Liver (tissue), 8 donors: ENCODE measurements at regions not wholly inside any gene's neighbourhood (a gene's known extent, or its start where the extent isn't known, plus 50 kb on each side); places are given as distances from the start of the nearest gene placed in this dataset.

Experiments used
- DNase-seq: peaks from one replicate; pipeline ENCODE4 v3.0.0-alpha.2; 2017; ENCODE audit warnings: low spot score
- H3K27ac ChIP-seq, 2 donors: one replicate each; pipeline ENCODE4 v1.7.0; 2013; ENCODE audit warnings: inconsistent platforms in 2 of 2, low read length in 2 of 2, control low read depth in 1 of 2, low read depth in 1 of 2, mild to moderate bottlenecking in 1 of 2
- H3K27me3 ChIP-seq, 4 donors: one replicate each; pipeline versions ENCODE4 v1.6.1 to v1.7.0; 2013; ENCODE audit warnings: low read length in 3 of 4, inconsistent platforms in 1 of 4, mild to moderate bottlenecking in 1 of 4, moderate library complexity in 1 of 4; ENCODE audit not compliant: control insufficient read depth in 4 of 4, insufficient read depth in 4 of 4
- H3K36me3 ChIP-seq, 4 donors: one replicate each; pipeline versions ENCODE4 v1.6.1 to v1.7.0; 2013; ENCODE audit warnings: low read length in 3 of 4, mild to moderate bottlenecking in 3 of 4, low read depth in 1 of 4, moderate library complexity in 1 of 4; ENCODE audit not compliant: control insufficient read depth in 4 of 4, insufficient read depth in 3 of 4
- H3K4me1 ChIP-seq, 4 donors: one replicate each; pipeline versions ENCODE4 v1.6.1 to v1.7.0; 2013; ENCODE audit warnings: low read length in 3 of 4, mild to moderate bottlenecking in 3 of 4, moderate library complexity in 1 of 4; ENCODE audit not compliant: control insufficient read depth in 4 of 4, insufficient read depth in 4 of 4
- H3K4me3 ChIP-seq, 3 donors: one replicate each; pipeline versions ENCODE4 v1.6.1 to v1.7.0; 2013; ENCODE audit warnings: low read length in 3 of 3, control low read depth in 1 of 3, low read depth in 1 of 3, mild to moderate bottlenecking in 1 of 3
- H3K9ac ChIP-seq, 2 donors: one replicate each; pipeline ENCODE4 v1.7.0; 2013; ENCODE audit warnings: low read length in 2 of 2, mild to moderate bottlenecking in 2 of 2, moderate library complexity in 2 of 2, control low read depth in 1 of 2, low read depth in 1 of 2
- H3K9me3 ChIP-seq, 4 donors: one replicate each; pipeline versions ENCODE4 v1.6.1 to v1.7.0; 2013; ENCODE audit warnings: low read length in 3 of 4; ENCODE audit not compliant: control insufficient read depth in 4 of 4
- EGR1 ChIP-seq, 2 donors: IDR thresholded peaks; 2 replicates each; pipeline ENCODE4 v1.6.1; 2016 to 2018; ENCODE audit warnings: antibody characterized with exemption in 2 of 2, low read depth in 2 of 2
- FOXA1 ChIP-seq: IDR thresholded peaks from 2 replicates; pipeline ENCODE4 v1.6.1; 2016; ENCODE audit warnings: antibody characterized with exemption
- HNF4G ChIP-seq: IDR thresholded peaks from 2 replicates; pipeline ENCODE4 v1.6.1; 2016; ENCODE audit warnings: antibody characterized with exemption
- JUND ChIP-seq, 2 donors: IDR thresholded peaks; 2 replicates each; pipeline ENCODE4 v1.6.1; 2016; ENCODE audit warnings: antibody characterized with exemption in 2 of 2
- NR2F2 ChIP-seq: IDR thresholded peaks from 2 replicates; pipeline ENCODE4 v1.6.1; 2016; ENCODE audit warnings: antibody characterized with exemption
- RXRA ChIP-seq, 2 donors: IDR thresholded peaks; 2 replicates each; pipeline ENCODE4 v1.6.1; 2017 to 2018; ENCODE audit warnings: antibody characterized with exemption in 2 of 2, mild to moderate bottlenecking in 1 of 2
- TAF1 ChIP-seq: conservative IDR thresholded peaks from 2 replicates; pipeline ENCODE4 v1.6.1; 2016; ENCODE audit warnings: antibody characterized with exemption, mild to moderate bottlenecking
- YY1 ChIP-seq: IDR thresholded peaks from 2 replicates; pipeline ENCODE4 v1.6.1; 2016; ENCODE audit warnings: antibody characterized with exemption, mild to moderate bottlenecking
- WGBS: extraction: QIAGEN DNeasy Blood & Tissue Kit; methylation state at CpG from one replicate; pipeline ENCODE4 v1.1.7; 2013; 5-methylcytosine and 5-hydroxymethylcytosine counted together
- TF ChIP-seq, protein P1 (sequence below): IDR thresholded peaks from 2 replicates; pipeline ENCODE4 v1.6.1; 2016; ENCODE audit warnings: antibody characterized with exemption
- TF ChIP-seq, protein P2 (sequence below): IDR thresholded peaks from 2 replicates; pipeline ENCODE4 v1.6.1; 2016; ENCODE audit warnings: antibody characterized with exemption
- TF ChIP-seq, protein P3 (sequence below): fragments of 150-350 bp; IDR thresholded peaks from 2 replicates; pipeline ENCODE4 v1.5.1; 2017; ENCODE audit warnings: improper control_type of control experiment, low read depth, low read length; ENCODE audit not compliant: missing input control
- TF ChIP-seq, protein P4 (sequence below): IDR thresholded peaks from 2 replicates; pipeline ENCODE4 v1.6.1; 2016; ENCODE audit warnings: antibody characterized with exemption
- donor health status: healthy.
- donor health status: healthy.
- donor health status: healthy.
- donor health status: healthy.
- donor health status: healthy.

DNA sequence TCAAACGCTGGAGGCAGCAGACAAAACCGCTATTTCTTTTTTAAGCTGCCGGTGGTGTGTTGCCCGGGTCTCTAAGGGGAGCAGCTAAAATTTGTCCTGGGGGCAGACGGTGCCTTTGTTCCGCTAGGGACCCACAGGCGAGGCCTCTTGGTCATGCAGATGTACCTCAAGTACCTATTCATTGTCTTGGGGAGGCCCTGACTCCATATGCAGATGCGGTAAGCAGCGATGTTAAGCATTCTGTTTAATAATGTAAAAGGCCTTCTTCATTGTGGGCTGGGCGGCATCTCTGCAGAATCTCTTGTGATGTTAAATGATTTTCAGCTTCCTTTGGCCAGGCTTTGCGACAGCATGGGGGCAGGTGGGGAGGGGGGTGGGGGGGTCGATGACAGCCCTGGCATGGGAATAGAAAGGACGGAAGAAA lies 98.9 kb upstream of the PJA1 start (continued):
- no peak for TF ChIP-seq HNF4G
- no peak for TF ChIP-seq FOXA1
- no peak for TF ChIP-seq EGR1 (IDR thresholded peaks at IDR 0.05; ENCODE audit: low read depth in 2 of 2)
- TF ChIP-seq TAF1: no peak

DNA sequence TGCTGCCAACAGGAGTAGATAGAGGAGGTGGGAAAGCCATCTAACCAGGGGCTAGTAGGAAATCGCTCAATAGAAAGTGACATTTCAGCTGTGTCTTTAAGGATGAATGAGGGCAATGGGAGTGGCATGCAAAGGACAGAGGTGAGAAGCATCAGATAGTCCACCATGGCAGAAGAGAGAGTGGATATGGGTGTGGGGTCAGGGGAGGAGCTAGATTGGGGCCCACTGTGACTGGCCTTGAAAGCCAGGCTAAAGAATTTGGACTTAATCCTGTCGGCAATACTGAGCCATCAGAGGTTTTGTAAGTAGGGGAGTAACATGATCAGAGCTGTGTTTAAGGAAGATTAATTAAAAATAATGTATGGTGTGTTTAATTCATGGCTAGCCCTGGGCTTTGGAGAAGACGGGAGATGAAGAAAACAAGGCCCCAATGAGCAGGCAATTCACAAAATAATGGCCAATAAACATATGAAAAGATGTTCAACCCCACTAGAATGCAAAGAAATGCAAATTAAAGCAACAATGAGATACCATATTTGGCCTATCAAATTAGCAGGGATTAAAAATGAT lies 98.1 kb upstream of the PJA1 start:
- no peak for TF ChIP-seq NR2F2
- TF ChIP-seq RXRA (IDR thresholded peaks at IDR 0.05): no peak
- TF ChIP-seq, protein P1, sequence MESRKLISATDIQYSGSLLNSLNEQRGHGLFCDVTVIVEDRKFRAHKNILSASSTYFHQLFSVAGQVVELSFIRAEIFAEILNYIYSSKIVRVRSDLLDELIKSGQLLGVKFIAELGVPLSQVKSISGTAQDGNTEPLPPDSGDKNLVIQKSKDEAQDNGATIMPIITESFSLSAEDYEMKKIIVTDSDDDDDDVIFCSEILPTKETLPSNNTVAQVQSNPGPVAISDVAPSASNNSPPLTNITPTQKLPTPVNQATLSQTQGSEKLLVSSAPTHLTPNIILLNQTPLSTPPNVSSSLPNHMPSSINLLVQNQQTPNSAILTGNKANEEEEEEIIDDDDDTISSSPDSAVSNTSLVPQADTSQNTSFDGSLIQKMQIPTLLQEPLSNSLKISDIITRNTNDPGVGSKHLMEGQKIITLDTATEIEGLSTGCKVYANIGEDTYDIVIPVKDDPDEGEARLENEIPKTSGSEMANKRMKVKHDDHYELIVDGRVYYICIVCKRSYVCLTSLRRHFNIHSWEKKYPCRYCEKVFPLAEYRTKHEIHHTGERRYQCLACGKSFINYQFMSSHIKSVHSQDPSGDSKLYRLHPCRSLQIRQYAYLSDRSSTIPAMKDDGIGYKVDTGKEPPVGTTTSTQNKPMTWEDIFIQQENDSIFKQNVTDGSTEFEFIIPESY: no peak
- TF ChIP-seq, protein P2, sequence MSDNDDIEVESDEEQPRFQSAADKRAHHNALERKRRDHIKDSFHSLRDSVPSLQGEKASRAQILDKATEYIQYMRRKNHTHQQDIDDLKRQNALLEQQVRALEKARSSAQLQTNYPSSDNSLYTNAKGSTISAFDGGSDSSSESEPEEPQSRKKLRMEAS: no peak
- TF ChIP-seq, protein P3, sequence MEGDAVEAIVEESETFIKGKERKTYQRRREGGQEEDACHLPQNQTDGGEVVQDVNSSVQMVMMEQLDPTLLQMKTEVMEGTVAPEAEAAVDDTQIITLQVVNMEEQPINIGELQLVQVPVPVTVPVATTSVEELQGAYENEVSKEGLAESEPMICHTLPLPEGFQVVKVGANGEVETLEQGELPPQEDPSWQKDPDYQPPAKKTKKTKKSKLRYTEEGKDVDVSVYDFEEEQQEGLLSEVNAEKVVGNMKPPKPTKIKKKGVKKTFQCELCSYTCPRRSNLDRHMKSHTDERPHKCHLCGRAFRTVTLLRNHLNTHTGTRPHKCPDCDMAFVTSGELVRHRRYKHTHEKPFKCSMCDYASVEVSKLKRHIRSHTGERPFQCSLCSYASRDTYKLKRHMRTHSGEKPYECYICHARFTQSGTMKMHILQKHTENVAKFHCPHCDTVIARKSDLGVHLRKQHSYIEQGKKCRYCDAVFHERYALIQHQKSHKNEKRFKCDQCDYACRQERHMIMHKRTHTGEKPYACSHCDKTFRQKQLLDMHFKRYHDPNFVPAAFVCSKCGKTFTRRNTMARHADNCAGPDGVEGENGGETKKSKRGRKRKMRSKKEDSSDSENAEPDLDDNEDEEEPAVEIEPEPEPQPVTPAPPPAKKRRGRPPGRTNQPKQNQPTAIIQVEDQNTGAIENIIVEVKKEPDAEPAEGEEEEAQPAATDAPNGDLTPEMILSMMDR: no peak
- H3K4me1 ChIP-seq: no peaks in the 10 kb centered on the region
- no peaks in the 10 kb centered on the region for H3K36me3 ChIP-seq
- no peak overlapping the region for H3K9ac ChIP-seq
- no peak overlapping the region for H3K4me3 ChIP-seq
- no peak overlapping the region for H3K27ac ChIP-seq
- WGBS: 68% methylated on average over 3 of the region's 3 CpGs
- DNase-seq: no peak
- peaks cover 0 to 3% (median 0%) of the 10 kb centered on the region in 4 donors for H3K27me3 ChIP-seq
- no peaks in the 10 kb centered on the region for H3K9me3 ChIP-seq

DNA sequence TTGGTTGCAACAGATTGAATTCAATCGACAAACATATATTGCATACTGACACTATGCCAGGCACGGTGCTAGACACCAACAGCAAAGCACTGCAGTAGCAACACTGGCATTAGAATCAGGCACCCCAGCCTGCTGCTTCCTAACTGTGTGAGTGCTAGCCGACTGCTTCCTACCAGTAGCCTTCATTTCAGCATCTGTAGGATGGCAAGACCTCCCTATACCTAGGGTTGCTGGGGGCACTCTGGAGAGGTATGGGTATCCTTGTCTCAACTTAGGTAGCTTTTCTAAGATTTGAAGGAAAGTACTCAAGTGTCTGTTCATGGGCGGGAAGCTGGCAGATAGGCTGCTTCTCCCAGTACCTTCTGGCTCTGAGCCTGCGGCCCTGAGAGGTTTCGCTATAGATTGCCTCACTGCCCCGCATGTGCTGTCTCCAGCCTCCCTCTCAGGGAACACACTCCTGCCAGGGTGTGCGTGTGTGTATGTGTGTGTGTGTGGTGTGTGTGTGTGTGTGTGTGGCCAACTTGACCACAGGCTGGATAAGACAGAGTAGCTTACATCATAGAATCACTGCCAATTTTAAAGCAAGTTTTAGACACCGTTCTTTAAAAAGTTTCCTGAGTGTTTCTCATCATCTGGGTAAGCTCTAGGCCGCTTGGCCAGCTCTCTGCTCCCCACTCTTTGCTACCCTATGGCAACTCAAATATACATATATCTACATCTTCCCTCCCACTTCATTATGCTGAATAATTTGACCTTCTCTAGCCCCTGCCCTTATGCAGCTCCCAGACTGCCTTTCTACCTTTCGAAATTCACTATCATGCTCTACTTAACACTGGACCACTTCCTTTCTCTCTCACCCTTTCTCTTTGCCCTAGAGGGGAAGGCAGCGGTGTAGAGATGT lies 97.0 kb upstream of the PJA1 start:
- H3K9me3 ChIP-seq: no peaks in the 10 kb centered on the region
- no peak for TF ChIP-seq EGR1 (IDR thresholded peaks at IDR 0.05; ENCODE audit: low read depth in 2 of 2)
- TF ChIP-seq, protein P4, sequence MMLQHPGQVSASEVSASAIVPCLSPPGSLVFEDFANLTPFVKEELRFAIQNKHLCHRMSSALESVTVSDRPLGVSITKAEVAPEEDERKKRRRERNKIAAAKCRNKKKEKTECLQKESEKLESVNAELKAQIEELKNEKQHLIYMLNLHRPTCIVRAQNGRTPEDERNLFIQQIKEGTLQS: no peak
- TF ChIP-seq JUND (IDR thresholded peaks at IDR 0.05): no peak
- no peak for TF ChIP-seq TAF1
- no peak for TF ChIP-seq YY1
- TF ChIP-seq, protein P2: no peak
- TF ChIP-seq HNF4G: no peak
- TF ChIP-seq RXRA (IDR thresholded peaks at IDR 0.05): no peak
- H3K27ac ChIP-seq: no peak overlapping the region
- no peak for DNase-seq
- no peak overlapping the region for H3K4me3 ChIP-seq
- H3K36me3 ChIP-seq: no peaks in the 10 kb centered on the region
- no peak overlapping the region for H3K9ac ChIP-seq
- H3K27me3 ChIP-seq: peaks cover 0 to 3% (median 0%) of the 10 kb centered on the region in 4 donors
- no peaks in the 10 kb centered on the region for H3K4me1 ChIP-seq
- 83% methylated on average over 12 of the region's 12 CpGs for WGBS
